KOPT-K1 (cell line): ENCODE measurements at regions not wholly inside any gene's neighbourhood (a gene's known extent, or its start where the extent isn't known, plus 50 kb on each side); places are given as distances from the start of the nearest gene placed in this dataset.

Experiments
- H3K27ac ChIP-seq: fragments of 200-600 bp; sonication (generic); 2 replicates; pipeline ENCODE4 v1.5.1; 2016; ENCODE audit warnings: antibody characterized with exemption, mild to moderate bottlenecking, low read depth, low read length; ENCODE audit not compliant: poor library complexity, severe bottlenecking
- H3K36me3 ChIP-seq: fragments of 200-600 bp; sonication (generic); 2 replicates; pipeline ENCODE4 v1.5.1; 2017; ENCODE audit warnings: antibody characterized with exemption, mild to moderate bottlenecking, low read length, moderate library complexity; ENCODE audit not compliant: insufficient read depth
- H3K9me3 ChIP-seq: fragments of 200-600 bp; sonication (generic); 2 replicates; pipeline ENCODE4 v1.5.1; 2017; ENCODE audit warnings: antibody characterized with exemption, low read length, mild to moderate bottlenecking; ENCODE audit not compliant: insufficient read depth, poor library complexity, severe bottlenecking

- Histone ChIP-seq H3K36me3 (no peaks in the 10 kb centered on the region), H3K27ac (no peak overlapping the region), H3K9me3 (no peaks in the 10 kb centered on the region)
These were observed 807.9 kb downstream of the C4orf33 start for GRCh38 chr4:129903861-129904260.

GRCh38 chr4:129905256-129905655 is 809.3 kb downstream of the C4orf33 start:
- no peak overlapping the region for H3K27ac ChIP-seq
- H3K36me3 ChIP-seq, result no peaks in the 10 kb centered on the region
- H3K9me3 ChIP-seq, result no peaks in the 10 kb centered on the region

- Histone ChIP-seq H3K9me3 (no peaks in the 10 kb centered on the region), H3K36me3 (no peaks in the 10 kb centered on the region), H3K27ac (no peak overlapping the region)
These were observed 812.2 kb downstream of the C4orf33 start for GRCh38 chr4:129908117-129908516.

- H3K27ac ChIP-seq, result no peak overlapping the region
- no peaks in the 10 kb centered on the region for H3K36me3 ChIP-seq
- no peaks in the 10 kb centered on the region for H3K9me3 ChIP-seq
These were observed 821.0 kb downstream of the C4orf33 start for GRCh38 chr4:129916991-129917390.

GRCh38 chr4:129917651-129918050 is 821.7 kb downstream of the C4orf33 start:
- Histone ChIP-seq H3K27ac (no peak overlapping the region), H3K9me3 (no peaks in the 10 kb centered on the region), H3K36me3 (no peaks in the 10 kb centered on the region)

GRCh38 chr4:129926936-129927335 is 831.0 kb downstream of the C4orf33 start:
- H3K36me3 ChIP-seq, result no peaks in the 10 kb centered on the region
- H3K27ac ChIP-seq, result no peak overlapping the region
- H3K9me3 ChIP-seq, result no peaks in the 10 kb centered on the region

GRCh38 chr4:129929052-129929451 is 833.1 kb downstream of the C4orf33 start:
- H3K36me3 ChIP-seq, result no peaks in the 10 kb centered on the region
- H3K9me3 ChIP-seq, result no peaks in the 10 kb centered on the region
- no peak overlapping the region for H3K27ac ChIP-seq

GRCh38 chr4:129929984-129930383 is 834.0 kb downstream of the C4orf33 start:
- H3K36me3 ChIP-seq, result no peaks in the 10 kb centered on the region
- no peaks in the 10 kb centered on the region for H3K9me3 ChIP-seq
- no peak overlapping the region for H3K27ac ChIP-seq

- Histone ChIP-seq H3K36me3 (no peaks in the 10 kb centered on the region), H3K9me3 (no peaks in the 10 kb centered on the region), H3K27ac (no peak overlapping the region)
These were observed 854.3 kb downstream of the C4orf33 start for GRCh38 chr4:129950217-129950616.

GRCh38 chr4:129966175-129966574 is 870.2 kb downstream of the C4orf33 start:
- Histone ChIP-seq H3K27ac (no peak overlapping the region), H3K36me3 (no peaks in the 10 kb centered on the region), H3K9me3 (no peaks in the 10 kb centered on the region)

- Histone ChIP-seq H3K36me3 (no peaks in the 10 kb centered on the region), H3K27ac (no peak overlapping the region), H3K9me3 (no peaks in the 10 kb centered on the region)
These were observed 872.4 kb downstream of the C4orf33 start for GRCh38 chr4:129968366-129968765.

GRCh38 chr4:129968778-129969177 is 872.8 kb downstream of the C4orf33 start:
- H3K36me3 ChIP-seq, result no peaks in the 10 kb centered on the region
- H3K9me3 ChIP-seq, result no peaks in the 10 kb centered on the region
- no peak overlapping the region for H3K27ac ChIP-seq

- no peaks in the 10 kb centered on the region for H3K36me3 ChIP-seq
These were observed 874.8 kb downstream of the C4orf33 start for GRCh38 chr4:129970801-129971200.

GRCh38 chr4:129971419-129971818 is 875.5 kb downstream of the C4orf33 start:
- H3K36me3 ChIP-seq, result no peaks in the 10 kb centered on the region
- no peak overlapping the region for H3K27ac ChIP-seq
- H3K9me3 ChIP-seq, result no peaks in the 10 kb centered on the region

More at GRCh38 chr4:129970801-129971200, 874.8 kb downstream of the C4orf33 start:
- no peaks in the 10 kb centered on the region for H3K9me3 ChIP-seq
- H3K27ac ChIP-seq, result no peak overlapping the region

- Histone ChIP-seq H3K9me3 (no peaks in the 10 kb centered on the region), H3K27ac (no peak overlapping the region), H3K36me3 (no peaks in the 10 kb centered on the region)
These were observed 876.3 kb downstream of the C4orf33 start for GRCh38 chr4:129972257-129972656.

- Histone ChIP-seq H3K36me3 (no peaks in the 10 kb centered on the region), H3K9me3 (no peaks in the 10 kb centered on the region), H3K27ac (no peak overlapping the region)
These were observed 878.8 kb downstream of the C4orf33 start for GRCh38 chr4:129974730-129975129.

- Histone ChIP-seq H3K36me3 (no peaks in the 10 kb centered on the region), H3K27ac (no peak overlapping the region)
These were observed 882.4 kb downstream of the C4orf33 start for GRCh38 chr4:129978315-129978714.

More at GRCh38 chr4:129978315-129978714, 882.4 kb downstream of the C4orf33 start:
- no peaks in the 10 kb centered on the region for H3K9me3 ChIP-seq
